WI38 (cell line): ENCODE measurements at regions not wholly inside any gene's neighbourhood (a gene's known extent, or its start where the extent isn't known, plus 50 kb on each side); places are given as distances from the start of the nearest gene placed in this dataset.

Source experiments
- H3K4me3 ChIP-seq: 2 replicates; pipeline ENCODE4 v1.5.1; 2011; ENCODE audit warnings: low read depth, mild to moderate bottlenecking, control low read depth, low read length
- CTCF ChIP-seq: IDR thresholded peaks from 2 replicates; pipeline ENCODE4 v1.5.1; 2012; ENCODE audit warnings: low read depth, mild to moderate bottlenecking, control low read depth, low read length

GRCh38 chr3:105014631-105015030 lies 352.1 kb upstream of the ALCAM start:
- H3K4me3 ChIP-seq: no peak overlapping the region
- no peak for TF ChIP-seq CTCF

GRCh38 chr3:105022813-105023212 lies 343.9 kb upstream of the ALCAM start:
- no peak overlapping the region for H3K4me3 ChIP-seq
- TF ChIP-seq CTCF: no peak

- H3K4me3 ChIP-seq: no peak overlapping the region
- no peak for TF ChIP-seq CTCF
These were observed 336.5 kb upstream of the ALCAM start for GRCh38 chr3:105030211-105030610.

- no peak overlapping the region for H3K4me3 ChIP-seq
- TF ChIP-seq CTCF: no peak
These were observed 334.2 kb upstream of the ALCAM start for GRCh38 chr3:105032541-105032940.

- H3K4me3 ChIP-seq: no peak overlapping the region
- TF ChIP-seq CTCF: no peak
These were observed 333.6 kb upstream of the ALCAM start for GRCh38 chr3:105033081-105033480.

- no peak overlapping the region for H3K4me3 ChIP-seq
- no peak for TF ChIP-seq CTCF
These were observed 327.7 kb upstream of the ALCAM start for GRCh38 chr3:105039004-105039403.

- TF ChIP-seq CTCF: no peak
- no peak overlapping the region for H3K4me3 ChIP-seq
These were observed 326.6 kb upstream of the ALCAM start for GRCh38 chr3:105040026-105040622.
